HG03432 (cell line): ENCODE measurements at regions not wholly inside any gene's neighbourhood (a gene's known extent, or its start where the extent isn't known, plus 50 kb on each side); places are given as distances from the start of the nearest gene placed in this dataset.

ENCODE experiments used
- ATAC-seq: cut with Tn5 transposase; IDR thresholded peaks from one replicate; pipeline ENCODE4 v1.9.1; 2021; ENCODE audit warnings: mild to moderate bottlenecking, moderate library complexity; ENCODE audit not compliant: unreplicated experiment

DNA sequence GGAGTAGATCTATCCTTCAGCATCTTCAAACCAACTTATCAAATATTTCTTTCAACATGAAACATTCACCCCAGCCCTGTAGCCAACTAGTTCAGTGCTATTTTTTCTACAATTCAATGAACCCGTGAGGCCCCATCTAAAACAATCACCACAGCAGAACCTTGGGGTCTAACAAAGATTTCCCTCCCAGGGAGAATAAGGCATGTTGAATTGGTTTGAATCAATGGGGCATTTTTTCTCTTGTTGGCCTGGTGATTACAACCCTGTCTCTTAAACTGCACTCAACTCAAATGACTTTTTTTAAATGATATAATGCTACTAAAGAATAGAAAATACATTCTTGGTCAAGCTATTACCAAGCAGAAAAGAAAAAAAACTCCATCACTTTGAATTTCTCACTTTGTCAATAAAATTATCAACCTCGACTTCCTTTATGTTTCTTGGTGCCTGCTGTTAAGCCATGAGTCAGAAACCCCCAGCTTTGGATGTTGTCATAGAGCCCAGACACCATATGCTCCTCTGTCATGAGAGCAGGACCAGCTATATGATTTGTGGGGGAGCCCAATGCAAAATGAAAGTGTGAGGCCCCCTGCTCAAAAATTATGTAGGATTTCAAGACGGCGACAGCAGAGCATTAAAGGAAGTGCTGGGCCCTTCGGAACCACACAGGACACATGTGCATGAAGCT, 282.4 kb downstream of the MEIS1 start:
- no peak for ATAC-seq

DNA sequence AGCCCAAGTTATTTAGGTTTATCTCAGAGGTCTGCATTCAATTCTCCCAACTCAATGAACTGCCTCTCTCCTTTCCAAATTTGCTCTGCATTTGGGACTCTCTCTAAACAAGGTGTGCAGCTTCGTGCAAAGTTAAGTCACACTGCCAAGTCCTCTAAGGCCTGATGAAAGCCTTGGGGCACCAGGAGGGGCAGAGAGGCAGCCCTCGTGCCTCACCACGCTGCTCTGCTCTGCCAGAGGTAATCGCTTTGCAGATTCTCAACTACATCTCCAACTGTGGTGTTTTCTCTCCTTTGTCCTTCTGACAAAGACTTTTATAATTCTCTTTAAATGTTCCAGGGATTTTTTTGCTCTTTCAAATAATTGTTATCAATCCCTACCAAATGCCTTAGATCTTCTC, 283.0 kb downstream of the MEIS1 start:
- no peak for ATAC-seq

DNA sequence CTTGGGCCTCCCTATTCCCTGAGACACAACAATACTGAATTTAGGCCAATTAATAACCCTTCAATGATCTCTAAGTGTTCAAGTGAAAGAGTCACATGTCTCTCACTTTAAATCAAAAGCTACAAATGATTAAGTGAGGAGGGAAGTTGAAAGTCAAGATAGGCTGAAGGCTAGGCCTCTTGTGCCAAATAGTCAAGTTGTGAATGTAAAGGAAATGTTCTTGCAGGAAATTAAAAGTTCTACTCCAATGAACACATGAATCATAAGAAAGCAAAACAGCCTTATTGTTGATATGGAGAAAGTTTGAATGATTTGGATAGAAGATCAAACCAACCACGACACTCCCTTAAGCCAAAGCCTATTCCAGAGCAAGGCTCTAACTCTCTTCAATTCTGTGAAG, 286.9 kb downstream of the MEIS1 start:
- ATAC-seq, result no peak

DNA sequence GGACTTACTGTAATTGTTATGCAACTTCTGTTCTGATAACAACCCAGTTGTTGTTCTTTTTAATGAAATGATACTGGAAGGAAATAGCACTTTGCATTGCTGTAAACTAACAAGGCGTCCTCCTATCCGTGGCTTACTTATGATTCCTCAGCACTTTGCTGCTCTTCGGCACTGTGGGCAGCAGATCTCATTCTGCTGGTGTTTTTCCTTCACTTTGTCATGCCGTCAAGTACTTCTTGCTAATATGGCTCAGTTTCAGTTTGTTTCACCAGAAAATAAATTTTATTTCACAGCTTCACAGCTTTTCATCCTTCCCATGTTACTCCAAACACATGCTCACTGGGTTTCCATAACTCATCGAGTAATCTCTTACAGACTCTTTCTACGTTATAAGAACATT, 289.3 kb downstream of the MEIS1 start:
- no peak for ATAC-seq

DNA sequence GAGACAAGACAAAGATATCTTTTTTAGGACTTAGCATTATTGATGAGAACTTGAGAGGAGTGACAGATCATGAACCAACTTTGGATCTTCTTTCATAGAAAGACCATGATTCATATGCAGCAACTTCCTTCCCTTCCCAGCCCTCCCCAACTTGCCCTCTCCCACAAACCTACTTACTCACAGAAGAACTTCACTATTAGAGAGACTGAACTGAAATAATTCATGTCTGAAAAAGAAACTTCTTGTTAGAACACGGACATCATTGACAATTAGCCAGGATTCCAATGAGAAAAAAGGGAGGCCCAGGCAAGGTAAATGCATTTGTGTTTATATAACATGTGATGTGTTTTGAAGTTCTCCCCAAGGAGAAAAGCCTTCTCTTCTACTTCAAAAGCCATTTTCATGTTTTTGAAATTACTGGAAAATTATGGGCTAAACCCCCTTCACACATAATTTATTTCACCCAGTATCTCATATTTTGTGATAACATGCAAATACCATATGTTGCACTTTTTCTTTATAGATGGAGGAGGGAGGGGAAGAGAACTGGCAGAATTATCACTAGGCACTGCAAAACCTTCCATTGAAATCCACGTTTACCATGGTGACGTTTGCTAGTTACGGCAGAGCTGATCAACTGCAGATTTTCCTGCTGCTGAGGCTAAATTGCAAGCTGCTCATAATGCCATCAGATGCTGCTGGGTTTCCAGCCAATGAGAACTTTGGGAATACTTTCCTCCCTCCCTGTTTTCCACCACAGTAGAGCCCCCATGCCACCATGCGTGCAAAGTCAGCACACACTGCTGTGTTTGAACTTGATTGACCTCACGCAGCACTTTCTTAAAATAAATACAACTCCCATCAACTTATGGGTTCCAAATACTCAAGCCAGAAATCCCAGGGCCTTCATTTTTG, 294.7 kb downstream of the MEIS1 start:
- no peak for ATAC-seq

DNA sequence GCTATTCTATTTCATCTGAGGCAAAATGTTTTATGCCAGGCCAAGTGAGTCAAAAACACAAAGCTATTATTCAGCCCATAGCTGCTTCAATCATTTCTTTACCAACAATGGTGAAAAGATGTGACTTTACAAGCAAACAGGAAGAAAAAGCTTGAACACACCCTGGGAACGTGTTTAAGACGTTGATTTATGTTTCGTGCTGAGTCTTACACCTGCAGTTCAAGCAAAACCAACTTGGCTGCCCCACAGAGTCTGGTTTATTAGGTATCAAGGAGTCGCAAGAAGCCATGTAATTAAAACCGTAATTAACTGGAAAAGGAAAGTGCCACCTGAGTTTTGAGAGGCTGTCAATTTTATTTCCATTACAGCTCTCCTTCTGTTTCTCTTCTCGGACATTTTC, 295.5 kb downstream of the MEIS1 start:
- ATAC-seq, result no peak

DNA sequence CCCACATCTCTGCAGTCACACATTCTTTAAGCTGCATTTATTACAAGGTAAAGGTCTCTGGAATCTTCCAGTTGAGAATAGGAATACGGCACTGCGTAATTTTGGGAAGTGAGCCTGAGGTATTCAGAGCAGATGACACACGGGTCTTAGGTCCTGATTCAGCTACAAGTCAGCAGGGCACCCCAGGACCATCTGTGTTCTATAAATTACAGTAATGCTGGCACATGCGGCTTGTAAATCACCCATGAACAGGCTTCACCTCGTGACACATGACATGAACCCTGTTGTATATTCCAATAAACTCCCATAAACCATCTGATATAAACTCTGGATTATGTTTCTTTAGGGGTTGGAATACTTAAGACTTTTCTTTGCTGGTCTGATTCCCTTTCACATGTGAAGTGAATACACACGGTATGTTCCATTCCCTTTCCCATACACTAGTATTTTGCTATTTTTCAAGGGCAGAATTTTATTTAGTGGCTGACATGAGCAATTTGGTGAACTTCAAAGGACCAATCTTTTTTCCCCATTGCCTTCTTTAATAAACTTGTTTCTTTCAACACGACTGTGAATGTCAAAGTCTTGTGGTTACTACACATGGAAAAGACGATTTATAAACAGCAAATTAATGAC, 298.6 kb downstream of the MEIS1 start:
- ATAC-seq, result no peak

DNA sequence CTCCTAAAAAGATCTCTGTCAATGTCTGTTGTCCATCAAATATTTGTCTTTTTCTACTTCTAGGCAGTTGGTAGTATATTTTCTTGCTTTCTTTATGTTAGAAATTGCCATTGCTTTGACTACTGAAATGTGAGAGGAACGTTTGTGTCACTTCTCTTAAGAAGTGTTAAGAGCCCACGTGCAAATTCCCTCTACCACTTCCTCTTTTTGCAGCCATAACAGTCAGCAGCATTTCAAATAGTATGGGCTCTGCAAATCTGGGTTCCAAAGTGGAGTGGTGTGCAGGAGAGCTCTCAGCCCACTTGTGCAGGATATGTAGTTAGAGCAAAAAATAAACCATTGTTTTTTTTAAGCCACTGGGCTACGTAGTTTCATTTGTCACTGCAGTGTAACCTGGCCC, 314.0 kb downstream of the MEIS1 start:
- no peak for ATAC-seq

DNA sequence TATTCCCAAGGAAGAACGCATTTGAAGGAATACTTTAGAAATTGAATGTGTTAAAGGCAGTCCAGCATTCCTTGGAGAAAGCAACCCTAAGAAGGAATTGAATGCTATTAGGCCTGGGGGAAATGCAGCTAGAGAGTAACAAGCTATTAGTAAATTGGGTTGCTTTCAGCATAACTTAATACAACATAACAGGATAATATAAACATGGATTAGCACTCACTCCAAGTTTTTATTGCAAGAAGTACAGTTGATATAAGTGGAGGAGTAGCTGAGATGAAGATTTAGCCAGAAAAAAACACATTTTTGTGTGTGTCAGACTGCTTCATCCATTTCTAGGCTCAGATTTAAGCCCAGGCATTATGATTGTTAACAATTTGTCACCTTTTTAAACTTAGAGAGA, 314.6 kb downstream of the MEIS1 start:
- no peak for ATAC-seq

DNA sequence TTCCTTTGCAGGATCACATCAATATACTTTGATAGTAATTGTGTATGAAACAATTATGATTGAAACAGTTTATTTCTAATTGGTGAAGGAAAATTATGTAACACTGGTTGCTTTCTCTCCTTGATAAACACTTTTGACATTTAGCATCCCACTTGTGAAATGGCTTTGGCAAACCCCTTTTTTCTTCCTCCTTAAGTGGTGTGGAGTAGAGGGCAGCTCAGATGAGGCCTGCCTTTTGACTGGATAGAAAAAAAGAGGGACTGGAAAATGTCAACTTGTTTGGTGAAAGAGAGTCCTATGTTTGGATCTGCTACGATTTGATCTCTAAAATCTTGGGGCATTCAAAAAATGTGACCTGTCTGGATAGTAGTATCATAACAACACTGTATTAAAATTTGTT, 318.3 kb downstream of the MEIS1 start:
- no peak for ATAC-seq

DNA sequence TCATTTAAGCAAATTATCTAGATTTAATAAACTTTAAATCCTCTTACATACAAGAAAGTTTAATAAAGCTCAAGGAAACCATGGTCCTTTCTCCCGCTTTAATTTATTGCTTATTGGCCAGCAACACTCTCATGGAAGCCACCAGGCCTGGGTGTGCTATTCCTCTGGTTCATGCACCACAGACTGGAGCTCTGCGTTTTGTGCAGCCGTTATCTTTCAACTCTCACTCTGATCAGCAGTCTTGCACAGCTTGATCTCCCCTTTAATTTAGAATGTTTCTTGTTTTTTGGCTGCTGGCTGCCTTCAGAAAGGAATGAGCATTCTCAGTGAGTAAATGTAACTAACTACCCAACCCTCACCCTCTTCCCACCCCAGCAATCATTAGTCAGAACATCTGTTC, 318.7 kb downstream of the MEIS1 start:
- no peak for ATAC-seq

DNA sequence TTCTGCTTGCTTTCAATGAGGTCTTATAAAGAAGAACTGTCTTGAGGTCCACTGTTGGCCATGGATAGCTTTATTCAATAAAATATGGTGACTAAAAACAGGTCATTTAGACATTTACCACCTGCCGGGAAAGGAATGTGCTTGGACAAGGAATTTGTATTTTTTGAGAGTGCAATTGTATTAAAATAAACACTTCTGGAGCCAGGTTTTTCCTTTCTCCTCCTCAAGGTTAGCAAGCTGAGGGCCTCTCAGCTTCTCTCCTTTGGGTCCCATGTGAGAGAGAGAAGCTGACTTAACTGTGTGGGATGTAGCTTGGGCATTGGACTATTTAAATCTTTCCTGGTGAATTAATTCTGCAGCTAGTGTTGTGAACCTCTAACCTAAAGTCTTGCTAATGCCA, 321.0 kb downstream of the MEIS1 start:
- no peak for ATAC-seq

DNA sequence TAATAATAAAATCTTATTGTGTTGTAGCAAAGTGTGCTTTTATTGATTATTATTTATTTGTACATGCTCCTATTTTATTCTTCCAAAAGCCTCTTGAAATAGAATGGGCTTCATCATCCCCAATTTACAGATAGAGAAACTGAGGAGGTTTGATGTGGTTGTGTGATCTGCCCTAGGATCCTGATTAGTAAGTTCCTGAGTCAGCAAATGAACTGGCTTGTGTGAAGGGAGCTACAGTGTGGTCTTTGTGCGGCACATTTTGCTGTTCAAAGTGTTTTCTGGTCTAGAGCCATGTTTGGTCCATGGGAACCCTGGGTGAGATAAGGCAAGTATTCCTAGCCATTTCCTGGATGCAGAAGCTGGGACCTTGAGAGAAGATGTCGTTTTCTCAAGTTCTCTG, 326.9 kb downstream of the MEIS1 start:
- ATAC-seq, result no peak

DNA sequence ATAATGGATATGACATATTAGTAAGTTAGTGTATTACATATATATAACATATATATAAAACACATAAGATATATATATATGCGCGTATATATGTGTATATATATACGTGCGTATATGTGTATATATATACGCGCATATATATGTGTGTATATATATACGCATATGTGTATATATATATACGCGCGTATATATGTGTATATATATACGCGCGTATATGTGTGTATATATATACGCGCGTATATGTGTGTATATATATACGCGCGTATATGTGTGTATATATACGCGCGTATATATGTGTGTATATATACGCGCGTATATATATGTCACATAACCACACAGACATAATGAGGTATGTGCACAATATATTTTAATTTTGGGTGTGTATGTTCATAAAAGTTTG, 327.8 kb downstream of the MEIS1 start:
- ATAC-seq, result no peak

DNA sequence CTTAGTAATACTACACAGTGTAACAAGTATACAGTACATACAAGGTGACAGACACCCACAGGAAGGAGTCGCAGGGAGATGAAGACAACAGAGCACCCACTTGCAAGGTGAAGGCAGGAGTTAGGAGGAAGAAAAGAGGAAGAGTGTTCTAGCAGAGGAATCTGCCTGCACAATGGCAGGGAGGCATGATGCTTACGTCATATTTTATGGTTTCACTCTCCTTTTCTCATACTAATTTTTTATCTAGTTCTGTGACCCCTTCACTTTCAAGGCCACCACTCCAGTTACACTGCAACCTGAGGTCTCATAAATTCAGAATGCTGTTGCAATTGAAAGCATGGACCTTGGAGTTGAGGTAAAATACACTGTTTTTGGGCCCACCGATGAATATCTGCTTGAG, 331.7 kb downstream of the MEIS1 start:
- no peak for ATAC-seq

DNA sequence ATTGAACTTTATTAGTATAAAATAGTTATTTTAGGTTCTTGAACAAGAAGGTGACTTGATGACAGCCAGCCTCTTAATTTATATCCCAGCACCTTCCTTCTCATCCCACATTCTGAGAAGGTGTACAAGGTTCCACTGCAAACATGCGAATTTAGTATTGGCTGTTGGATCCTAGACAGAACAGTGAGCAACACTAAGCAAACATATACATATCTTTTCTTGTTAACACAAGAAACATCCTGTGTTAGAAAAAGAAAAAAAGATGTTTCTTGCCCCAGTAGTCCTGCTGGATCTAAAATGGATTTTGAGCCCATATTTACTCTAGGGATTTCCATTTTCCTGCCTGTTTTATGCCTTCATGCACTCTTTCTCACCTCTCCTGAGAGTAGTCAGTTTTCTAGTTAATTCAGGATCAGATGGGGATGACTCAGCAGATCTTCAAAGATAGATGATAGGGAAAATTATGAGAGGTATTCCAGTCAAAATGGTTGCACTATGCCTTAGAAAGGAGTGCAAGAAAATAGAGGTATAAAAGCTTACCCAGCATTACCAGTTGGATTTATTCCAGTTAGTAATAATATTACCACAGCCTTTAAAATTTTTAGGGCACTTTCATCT, 336.5 kb downstream of the MEIS1 start:
- no peak for ATAC-seq

DNA sequence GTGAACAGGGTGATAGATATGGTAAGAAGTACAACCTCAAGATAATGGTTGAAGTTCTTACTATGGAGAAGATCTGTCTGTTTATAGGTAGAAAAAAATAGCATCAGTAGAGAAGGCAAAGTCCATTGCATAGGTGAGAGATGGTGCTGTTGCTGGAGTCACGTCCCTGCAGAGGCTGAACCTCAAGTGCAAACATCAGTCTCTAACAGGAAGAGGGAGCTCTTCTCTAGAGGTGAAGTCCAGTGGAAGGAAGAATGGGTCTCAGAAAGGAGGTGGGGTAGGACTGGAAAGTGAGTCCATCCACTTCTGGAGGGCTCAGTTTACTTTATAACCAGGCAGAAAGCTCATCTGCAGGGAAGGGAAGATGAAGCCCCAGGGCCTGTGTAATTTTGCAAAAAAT, 337.7 kb downstream of the MEIS1 start:
- ATAC-seq, result no peak

DNA sequence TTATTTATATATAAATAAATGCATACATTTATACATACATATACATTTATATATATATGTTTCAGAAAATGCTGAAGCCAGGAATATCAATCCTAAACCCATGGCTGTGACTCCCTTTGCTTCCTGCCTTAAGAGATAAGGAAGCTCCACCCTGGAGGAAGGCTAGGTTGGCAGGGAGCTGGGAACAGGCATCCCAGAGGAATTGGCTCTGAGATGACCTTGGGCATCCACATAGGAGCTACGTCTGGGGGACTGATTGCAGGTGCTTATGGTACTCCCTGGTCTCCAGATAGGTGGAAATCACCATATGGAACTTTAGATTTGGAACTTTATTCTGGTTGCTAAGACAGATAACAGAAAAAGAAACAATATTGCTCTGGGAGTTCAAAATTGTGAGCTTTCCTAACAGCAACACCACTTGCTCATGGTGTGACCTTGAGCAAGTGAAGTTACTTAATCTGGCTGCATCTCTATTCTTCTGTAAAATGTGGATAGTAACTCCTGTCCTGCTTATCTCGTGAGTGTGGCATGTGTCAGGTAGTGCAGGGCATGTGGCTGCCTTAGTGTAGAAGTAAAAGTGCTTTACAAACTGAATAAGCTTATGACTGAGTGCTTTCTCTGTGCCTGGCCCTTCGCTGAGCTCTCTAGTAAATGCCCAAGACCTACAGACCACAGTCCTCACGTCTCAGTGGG, 341.0 kb downstream of the MEIS1 start:
- ATAC-seq, result no peak

DNA sequence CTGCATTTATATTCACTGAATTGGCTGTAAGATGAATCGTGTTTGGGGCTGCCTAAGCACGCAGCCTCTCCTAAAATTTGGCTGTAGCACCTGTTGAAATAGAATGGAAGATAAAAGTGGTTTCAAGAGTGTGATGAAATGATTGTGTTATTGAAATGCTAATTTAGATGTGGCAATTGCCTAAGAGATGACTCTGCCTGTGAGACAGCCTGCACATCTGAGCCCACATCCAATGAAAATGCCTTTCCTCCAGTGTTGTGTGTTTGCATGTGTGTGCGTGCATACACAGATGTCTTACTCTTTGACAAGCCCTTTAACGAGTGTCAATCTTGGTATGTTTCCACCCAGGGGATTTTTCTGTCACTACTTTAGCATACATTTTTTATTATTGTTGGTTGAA, 346.9 kb downstream of the MEIS1 start:
- ATAC-seq, result no peak

DNA sequence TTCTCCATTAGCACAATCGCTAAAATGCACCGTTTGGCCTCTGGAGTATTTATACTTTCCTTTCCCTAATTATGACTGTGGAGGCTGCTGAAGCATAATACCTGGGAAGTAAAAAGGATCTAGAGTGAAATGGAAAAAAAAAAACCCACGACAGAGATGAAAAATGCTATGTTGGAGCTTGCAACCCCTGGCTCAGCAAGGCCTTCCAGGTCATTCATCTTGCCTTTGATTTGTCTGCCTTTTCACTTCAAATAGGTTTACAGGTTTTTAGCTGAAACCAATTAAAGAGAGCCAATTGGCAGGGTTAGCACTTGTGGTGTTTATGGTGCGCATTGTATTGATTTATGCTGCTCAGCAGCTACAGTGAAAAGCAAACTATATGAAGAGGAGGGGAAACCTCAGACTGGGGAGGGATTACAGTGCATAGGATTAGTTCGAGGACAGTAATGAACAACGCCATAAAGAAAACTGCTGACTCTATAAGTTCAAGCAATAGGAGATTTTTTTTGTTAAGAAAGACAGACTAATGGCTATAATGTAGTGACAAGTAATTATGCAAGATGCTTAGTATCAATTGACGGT, 347.9 kb downstream of the MEIS1 start:
- no peak for ATAC-seq

DNA sequence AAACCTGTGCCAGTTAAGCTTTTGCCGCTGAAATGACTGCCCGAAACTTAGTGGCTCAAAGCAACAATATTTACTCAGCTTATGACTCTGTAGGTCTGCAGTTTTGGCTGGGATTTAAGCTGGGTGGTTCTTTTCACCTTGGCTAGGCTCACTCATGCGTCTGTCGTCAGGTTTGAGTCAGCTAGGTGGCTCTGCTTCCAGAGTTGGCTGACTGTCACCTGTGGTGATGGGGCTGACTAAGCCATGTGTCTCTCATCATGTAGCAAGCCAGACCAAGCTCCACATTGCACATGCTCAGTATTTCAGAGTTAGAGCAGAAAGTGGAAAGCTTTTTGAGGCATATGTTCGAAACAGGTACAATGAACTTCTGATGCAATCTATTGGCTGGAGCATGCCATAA, 354.8 kb downstream of the MEIS1 start:
- no peak for ATAC-seq
